ENCODE measurements at regions not wholly inside any gene's neighbourhood (a gene's known extent, or its start where the extent isn't known, plus 50 kb on each side); places are given as distances from the start of the nearest gene placed in this dataset.

GRCh38 chr2:157164370-157164769 lies 93.1 kb upstream of the GALNT5 start:
- no peak for TF ChIP-seq CTCF (IDR thresholded peaks at IDR 0.05)
- no peak for TF ChIP-seq TCF7L2 (IDR thresholded peaks at IDR 0.05; ENCODE audit: low read depth, low read length)
- TF ChIP-seq POLR2AphosphoS5 (IDR thresholded peaks at IDR 0.05; ENCODE audit: low read depth, low read length): no peak
